ENCODE measurements at regions not wholly inside any gene's neighbourhood (a gene's known extent, or its start where the extent isn't known, plus 50 kb on each side); places are given as distances from the start of the nearest gene placed in this dataset.

DNA sequence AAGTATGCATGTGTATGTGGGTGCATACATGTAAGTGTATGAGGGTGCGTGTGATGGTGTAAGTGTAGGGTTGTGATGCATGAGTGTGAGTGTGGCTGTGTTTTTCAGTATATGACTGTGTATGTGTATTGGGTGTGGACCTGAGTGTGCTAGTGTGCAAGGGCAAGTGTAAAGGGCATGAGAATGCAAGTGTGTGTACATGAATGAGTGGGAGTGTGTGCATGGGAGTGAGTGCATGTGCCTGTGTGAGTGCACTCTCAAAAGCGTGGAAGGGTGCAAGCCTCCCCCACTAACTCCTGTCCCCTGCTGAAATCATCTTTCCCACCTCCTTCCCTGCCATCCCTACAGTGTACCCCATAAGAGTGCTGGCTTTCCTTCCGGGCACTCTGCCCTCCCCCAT lies 225.1 kb upstream of the PRKX start:
- TF ChIP-seq, protein P1, sequence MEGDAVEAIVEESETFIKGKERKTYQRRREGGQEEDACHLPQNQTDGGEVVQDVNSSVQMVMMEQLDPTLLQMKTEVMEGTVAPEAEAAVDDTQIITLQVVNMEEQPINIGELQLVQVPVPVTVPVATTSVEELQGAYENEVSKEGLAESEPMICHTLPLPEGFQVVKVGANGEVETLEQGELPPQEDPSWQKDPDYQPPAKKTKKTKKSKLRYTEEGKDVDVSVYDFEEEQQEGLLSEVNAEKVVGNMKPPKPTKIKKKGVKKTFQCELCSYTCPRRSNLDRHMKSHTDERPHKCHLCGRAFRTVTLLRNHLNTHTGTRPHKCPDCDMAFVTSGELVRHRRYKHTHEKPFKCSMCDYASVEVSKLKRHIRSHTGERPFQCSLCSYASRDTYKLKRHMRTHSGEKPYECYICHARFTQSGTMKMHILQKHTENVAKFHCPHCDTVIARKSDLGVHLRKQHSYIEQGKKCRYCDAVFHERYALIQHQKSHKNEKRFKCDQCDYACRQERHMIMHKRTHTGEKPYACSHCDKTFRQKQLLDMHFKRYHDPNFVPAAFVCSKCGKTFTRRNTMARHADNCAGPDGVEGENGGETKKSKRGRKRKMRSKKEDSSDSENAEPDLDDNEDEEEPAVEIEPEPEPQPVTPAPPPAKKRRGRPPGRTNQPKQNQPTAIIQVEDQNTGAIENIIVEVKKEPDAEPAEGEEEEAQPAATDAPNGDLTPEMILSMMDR (IDR thresholded peaks at IDR 0.05; ENCODE audit: low read depth, low read length, poor library complexity, severe bottlenecking) = no peak
- no peak for TF ChIP-seq EZH2phosphoT487 (IDR thresholded peaks at IDR 0.05; ENCODE audit: borderline replicate concordance, low read length)

Data from DOHH2 (cell line).